HEK293 (cell line): ENCODE measurements at regions not wholly inside any gene's neighbourhood (a gene's known extent, or its start where the extent isn't known, plus 50 kb on each side); places are given as distances from the start of the nearest gene placed in this dataset.

Source experiments
- ZNF184 ChIP-seq: fragments of 450-650 bp; IDR thresholded peaks from 2 replicates; pipeline ENCODE4 v1.5.1; 2018; ENCODE audit warnings: missing biosample characterization, mild to moderate bottlenecking, missing genetic modification characterization
- ZNF768 ChIP-seq: fragments of 450-650 bp; formaldehyde crosslinking; IDR thresholded peaks from 2 replicates; pipeline ENCODE4 v1.5.1; 2018; ENCODE audit warnings: missing biosample characterization, mild to moderate bottlenecking, missing genetic modification characterization

DNA sequence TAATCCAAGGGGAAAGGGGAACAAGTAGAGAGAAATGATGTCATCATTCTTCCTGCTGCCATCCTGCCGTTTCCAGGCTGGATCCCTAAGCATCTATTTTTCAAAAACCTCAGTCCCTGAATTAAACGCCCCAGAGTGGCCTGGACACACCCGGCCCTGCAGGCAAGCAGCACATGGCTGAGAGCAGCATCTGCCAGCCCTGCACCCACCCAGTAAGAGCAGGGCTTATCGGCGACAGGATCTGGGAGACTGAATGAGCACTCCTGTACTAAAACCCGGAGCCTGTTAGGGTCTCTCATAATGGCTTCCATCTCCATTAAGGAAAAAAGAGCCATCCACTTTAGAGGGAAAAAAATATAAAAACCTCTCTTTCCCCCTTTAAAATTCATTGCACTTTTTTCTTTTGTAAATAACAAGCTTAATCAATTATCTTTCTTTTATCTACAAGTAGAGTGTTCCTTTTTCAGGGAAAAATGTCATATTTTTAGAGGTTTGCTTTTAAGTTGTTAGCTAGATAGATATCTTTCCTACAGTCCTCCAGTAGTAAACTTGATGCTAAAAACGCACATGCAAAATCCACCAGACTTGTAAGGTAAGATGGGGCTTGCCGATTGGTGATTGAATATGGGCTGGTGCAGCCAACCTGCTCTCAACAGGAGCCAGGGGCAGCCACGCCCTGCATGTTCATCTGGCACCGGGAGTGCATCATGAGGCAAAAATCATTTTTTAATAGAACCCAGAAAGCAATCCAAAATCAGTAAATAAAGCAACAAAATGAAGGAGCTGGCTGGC is 457.8 kb downstream of the EIPR1 start:
- TF ChIP-seq ZNF184 (tag by site-specific recombination) = no peak
- no peak for TF ChIP-seq ZNF768 (tag by site-specific recombination)
